GM12878 (cell line): ENCODE measurements at regions not wholly inside any gene's neighbourhood (a gene's known extent, or its start where the extent isn't known, plus 50 kb on each side); places are given as distances from the start of the nearest gene placed in this dataset.

ENCODE experiments used
- ATAC-seq: fragments of 200-7000 bp; cut with Tn5 transposase; 3 replicates; pipeline ENCODE4 v1.9.1; 2020; ENCODE audit warnings: mild to moderate bottlenecking, moderate library complexity
- BruUV-seq: library from RNA; stranded (reverse); fragments of 400-500 nt; replicated peaks from 2 replicates; lab custom pipeline; 2021; lab: Mats Ljungman, UMichigan
- CTCF ChIA-PET: fragments of 300-600 bp; sonication (Branson Sonifier 250); formaldehyde crosslinking; extraction: SDS; loops from one replicate; lab custom pipeline; 2021; ENCODE audit warnings: inconsistent platforms; lab: Yijun Ruan, JAX
- POLR2A ChIA-PET: fragments of 350-600 bp; formaldehyde crosslinking; extraction: SDS; loops from one replicate; lab custom pipeline; 2021; ENCODE audit warnings: inconsistent platforms; lab: Charles Lee
- RAD21 ChIA-PET: fragments of 300-600 bp; sonication (Branson Sonifier 250); formaldehyde crosslinking; loops from one replicate; lab custom pipeline; 2023; ENCODE audit warnings: antibody characterized with exemption; ENCODE audit not compliant: unreplicated experiment; lab: Charles Lee
- SMC1A ChIA-PET: fragments of 300-600 bp; sonication (Branson Sonifier 250); formaldehyde crosslinking; loops from one replicate; lab custom pipeline; 2023; ENCODE audit not compliant: unreplicated experiment, uncharacterized antibody; lab: Charles Lee
- DNase-seq: peaks from one replicate; pipeline ENCODE4 v3.0.0-alpha.2; 2011; ENCODE audit warnings: low read depth, low spot score
- FAIRE-seq: peaks from 3 replicates; lab custom pipeline; 2011; peaks lifted over from hg19 to GRCh38; lab: Jason Lieb, UNC
- H2AFZ ChIP-seq: 2 replicates; pipeline ENCODE4 v1.6.0; 2011; ENCODE audit warnings: low read depth, low read length, control low read depth; ENCODE audit not compliant: control insufficient read depth
- H3K27ac ChIP-seq: 2 replicates; pipeline ENCODE4 v1.5.1; 2011; ENCODE audit warnings: control low read depth; ENCODE audit not compliant: control insufficient read depth, insufficient read depth
- H3K27me3 ChIP-seq, 2 experiments: replicated peaks in 1 of 2; 2 replicates each; pipeline versions ENCODE4 v1.6.0 to v1.6.1; 2011; ENCODE audit warnings: low read length in 1 of 2; ENCODE audit not compliant: control insufficient read depth in 2 of 2, insufficient read depth in 2 of 2
- H3K36me3 ChIP-seq, 2 experiments: 2 replicates each; pipeline ENCODE4 v1.5.1; 2011; ENCODE audit warnings: low read length in 1 of 2; ENCODE audit not compliant: control insufficient read depth in 2 of 2, insufficient read depth in 2 of 2
- H3K4me1 ChIP-seq: 2 replicates; pipeline ENCODE4 v1.6.1; 2011; ENCODE audit warnings: mild to moderate bottlenecking, low read length, moderate library complexity, mixed read lengths; ENCODE audit not compliant: control insufficient read depth, insufficient read depth
- H3K4me2 ChIP-seq: 2 replicates; pipeline ENCODE4 v1.6.0; 2011; ENCODE audit warnings: control low read depth; ENCODE audit not compliant: control insufficient read depth, insufficient read depth
- H3K4me3 ChIP-seq: fragments of 200-600 bp; sonication (generic); 2 replicates; pipeline ENCODE4 v1.5.1; 2016
- H3K79me2 ChIP-seq: 2 replicates; pipeline ENCODE4 v1.6.0; 2011; ENCODE audit warnings: low read length; ENCODE audit not compliant: control insufficient read depth, insufficient read depth
- H3K9ac ChIP-seq: 2 replicates; pipeline ENCODE4 v1.8.0; 2011; ENCODE audit warnings: low read length, control low read depth, mixed read lengths; ENCODE audit not compliant: control insufficient read depth, insufficient read depth
- H3K9me3 ChIP-seq: replicated peaks from 3 replicates; pipeline ENCODE4 v1.5.1; 2011; ENCODE audit warnings: mild to moderate bottlenecking, low read length; ENCODE audit not compliant: control insufficient read depth, insufficient read depth
- H4K20me1 ChIP-seq: 2 replicates; pipeline ENCODE4 v1.6.0; 2011; ENCODE audit not compliant: control insufficient read depth, insufficient read depth
- CBFB ChIP-seq: IDR thresholded peaks from 2 replicates; pipeline ENCODE4 v1.6.1; 2016; ENCODE audit warnings: antibody characterized with exemption, low read depth
- CBX3 ChIP-seq: fragments of 200-600 bp; sonication (generic); IDR thresholded peaks from 2 replicates; pipeline ENCODE4 v1.6.1; 2016; ENCODE audit warnings: low read depth, borderline replicate concordance
- CHD2 ChIP-seq: IDR thresholded peaks from 2 replicates; pipeline ENCODE4 v1.6.1; 2011; ENCODE audit warnings: low read depth, low read length, improper control_type of control experiment, borderline replicate concordance
- GABPA ChIP-seq: IDR thresholded peaks from 2 replicates; pipeline ENCODE4 v1.6.1; 2014; ENCODE audit warnings: antibody characterized with exemption, low read depth, mild to moderate bottlenecking, inconsistent platforms
- JUNB ChIP-seq: IDR thresholded peaks from 2 replicates; pipeline ENCODE4 v1.6.1; 2016; ENCODE audit warnings: antibody characterized with exemption, mild to moderate bottlenecking
- KLF5 ChIP-seq: fragments of 450-650 bp; IDR thresholded peaks from 2 replicates; pipeline ENCODE4 v1.6.1; 2014; ENCODE audit warnings: mild to moderate bottlenecking; ENCODE audit not compliant: partially characterized antibody
- MTA3 ChIP-seq: IDR thresholded peaks from 2 replicates; pipeline ENCODE4 v1.6.1; 2012; ENCODE audit warnings: low read length, inconsistent platforms, borderline replicate concordance
- MYB ChIP-seq: fragments of 150-350 bp; IDR thresholded peaks from 2 replicates; pipeline ENCODE4 v1.6.1; 2014; ENCODE audit warnings: mild to moderate bottlenecking, low read depth, low read length, borderline replicate concordance
- MYC ChIP-seq: IDR thresholded peaks from 2 replicates; pipeline ENCODE4 v1.6.1; 2011; ENCODE audit warnings: mild to moderate bottlenecking, low read length, moderate library complexity, inconsistent platforms; ENCODE audit not compliant: insufficient read depth, insufficient replicate concordance, insufficient read length, severe bottlenecking
- RAD51 ChIP-seq: fragments of 450-650 bp; IDR thresholded peaks from 2 replicates; pipeline ENCODE4 v1.6.1; 2016; ENCODE audit warnings: moderate library complexity, mild to moderate bottlenecking, inconsistent platforms
- RB1 ChIP-seq: fragments of 450-650 bp; formaldehyde crosslinking; IDR thresholded peaks from 2 replicates; pipeline ENCODE4 v1.6.1; 2017; ENCODE audit warnings: mild to moderate bottlenecking, borderline replicate concordance
- RBBP5 ChIP-seq: fragments of 200-600 bp; sonication (generic); conservative IDR thresholded peaks from 2 replicates; pipeline ENCODE4 v1.6.1; 2016
- RELA ChIP-seq: fragments of 450-650 bp; IDR thresholded peaks from 2 replicates; pipeline ENCODE4 v1.8.0; 2014; ENCODE audit warnings: borderline replicate concordance; ENCODE audit not compliant: partially characterized antibody
- REST ChIP-seq: IDR thresholded peaks from 2 replicates; pipeline ENCODE4 v1.6.1; 2012; ENCODE audit warnings: mild to moderate bottlenecking, low read depth, low read length
- SMC3 ChIP-seq: IDR thresholded peaks from 2 replicates; pipeline ENCODE4 v1.6.1; 2011; ENCODE audit warnings: low read length, improper control_type of control experiment, borderline replicate concordance
- TBL1XR1 ChIP-seq: IDR thresholded peaks from 2 replicates; pipeline ENCODE4 v1.6.1; 2012; ENCODE audit warnings: low read depth, low read length, improper control_type of control experiment
- WRNIP1 ChIP-seq: IDR thresholded peaks from 2 replicates; pipeline ENCODE4 v1.6.1; 2011; ENCODE audit warnings: low read depth, low read length, improper control_type of control experiment, borderline replicate concordance
- ZNF622 ChIP-seq: fragments of 450-650 bp; IDR thresholded peaks from 2 replicates; pipeline ENCODE4 v1.6.1; 2017; ENCODE audit warnings: mild to moderate bottlenecking, inconsistent platforms
- ZSCAN29 ChIP-seq: fragments of 450-650 bp; IDR thresholded peaks from 2 replicates; pipeline ENCODE4 v1.6.1; 2017; ENCODE audit warnings: mild to moderate bottlenecking, moderate library complexity
- WGBS: methylation state at CpG from one replicate; pipeline ENCODE4 v1.1.6; 2016; ENCODE audit warnings: low lambda C conversion rate; ENCODE audit not compliant: insufficient replicate concordance, insufficient coverage; ENCODE audit errors: missing lambda C conversion rate; 5-methylcytosine and 5-hydroxymethylcytosine counted together
- in situ Hi-C: fragments of 300-500 bp; cut with MboI; formaldehyde crosslinking; loops from 9 replicates; pipeline ENCODE4 v1.14.3; 2018; ENCODE audit warnings: mixed read lengths
- intact Hi-C: fragments of 100-400 bp; cut with micrococcal nuclease; formaldehyde crosslinking; loops from one replicate; pipeline ENCODE4 v1.14.2; 2022; ENCODE audit not compliant: unreplicated experiment

GRCh38 chr11:101816613-101817012 is 98.2 kb upstream of the CEP126 start:
- Histone ChIP-seq H3K4me1 (no peaks in the 10 kb centered on the region), H3K9ac (no peak overlapping the region), H3K9me3 (no peaks in the 10 kb centered on the region; the same call in 2 of the 3 replicates), H3K4me3 (no peak overlapping the region), H3K27ac (no peak overlapping the region), H3K4me2 (no peak overlapping the region), H3K79me2 (no peaks in the 10 kb centered on the region), H3K27me3 (no peaks in the 10 kb centered on the region), H2AFZ (no peak overlapping the region), H4K20me1 (no peaks in the 10 kb centered on the region), H3K36me3 (no peaks in the 10 kb centered on the region)
- ChIA-PET POLR2A (no interaction called here), CTCF (interaction anchor here (1.0 kb wide), 1 partner anchor 31 kb away, joined by 3 read pairs; no protein-coding TSS in a partner anchor), SMC1A (no interaction called here), RAD21 (no interaction called here)
- FAIRE-seq (no peak), ATAC-seq (no peak), DNase-seq (no peak)
- TF ChIP-seq TBL1XR1 (no peak), RAD51 (no peak), CBFB (no peak), ZSCAN29 (no peak), ZNF622 (no peak), CBX3 (no peak), MYB (no peak), WRNIP1 (no peak), CHD2 (no peak), KLF5 (no peak), RBBP5 (no peak), SMC3 (no peak)
- intact Hi-C loops, result no loop called here
- BruUV-seq, result no TSS peak
- in situ Hi-C loops, result no loop called here

- no peak overlapping the region for H3K4me2 ChIP-seq
- intact Hi-C loops (no loop called here), in situ Hi-C loops (no loop called here)
- WGBS, result 2% methylated on average over 2 of the region's 2 CpGs
- no peak overlapping the region for H3K27ac ChIP-seq
- H3K9me3 ChIP-seq, result no peaks in the 10 kb centered on the region; the same call in 2 of the 3 replicates
- no peak overlapping the region for H3K4me3 ChIP-seq
- H3K27me3 ChIP-seq, result no peaks in the 10 kb centered on the region
- no peaks in the 10 kb centered on the region for H3K36me3 ChIP-seq
- no peak overlapping the region for H3K9ac ChIP-seq
- no peaks in the 10 kb centered on the region for H3K79me2 ChIP-seq
- CTCF ChIA-PET, result no interaction called here
- DNase-seq, result no peak
- RAD21 ChIA-PET, result no interaction called here
- no peak for FAIRE-seq
- BruUV-seq, result no TSS peak
- H3K4me1 ChIP-seq, result no peaks in the 10 kb centered on the region
- no peak for ATAC-seq
- no peaks in the 10 kb centered on the region for H4K20me1 ChIP-seq
- H2AFZ ChIP-seq, result no peak overlapping the region
- POLR2A ChIA-PET, result no interaction called here
- SMC1A ChIA-PET, result no interaction called here
- TF ChIP-seq MTA3, result no peak
- TF ChIP-seq MYC, result no peak
- no peak for TF ChIP-seq CBFB
- no peak for TF ChIP-seq JUNB
- TF ChIP-seq RB1, result no peak
- no peak for TF ChIP-seq REST
- TF ChIP-seq GABPA, result no peak
- TF ChIP-seq RELA, result no peak
These were observed 102.3 kb upstream of the CEP126 start for GRCh38 chr11:101812546-101812945.
